ENCODE measurements at regions not wholly inside any gene's neighbourhood (a gene's known extent, or its start where the extent isn't known, plus 50 kb on each side); places are given as distances from the start of the nearest gene placed in this dataset.

GRCh38 chr13:58573743-58574142 lies 942.2 kb downstream of the PCDH17 start (continued):
- TF ChIP-seq SIN3A (IDR thresholded peaks at IDR 0.05; ENCODE audit: borderline replicate concordance, low read depth, low read length) (no peak), FOXJ3 (CRISPR knock-in tag; IDR thresholded peaks at IDR 0.05) (no peak), MEF2A (IDR thresholded peaks at IDR 0.05; ENCODE audit: borderline replicate concordance, low read depth) (no peak), ELF1 (IDR thresholded peaks at IDR 0.05) (no peak)

DNA sequence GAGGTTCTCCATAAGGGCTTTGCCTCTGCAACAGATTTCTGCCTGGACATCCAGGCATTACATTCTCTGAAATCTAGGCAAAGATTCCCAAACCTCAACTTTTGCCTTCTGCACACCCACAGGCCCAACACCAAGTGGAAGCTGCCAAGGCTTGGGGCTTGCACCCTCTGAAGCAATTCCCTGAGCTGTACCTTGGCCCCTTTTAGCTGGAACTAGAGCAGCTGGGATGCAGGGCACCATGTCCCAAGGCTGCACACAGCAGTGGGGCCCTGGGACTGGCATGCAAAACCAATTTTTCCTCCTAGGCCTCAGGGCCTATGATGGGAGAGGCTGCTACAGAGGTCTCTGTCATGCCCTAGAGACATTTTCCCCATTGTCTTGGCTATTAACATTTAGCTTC lies 943.2 kb downstream of the PCDH17 start:
- Histone ChIP-seq H3K9me2 (no peaks in the 10 kb centered on the region), H3K4me2 (no peak overlapping the region), H3K9me3 (no peaks in the 10 kb centered on the region), H3K36me3 (replicated peaks in 1 of 2; ENCODE audit: control insufficient read depth in 1 of 2, insufficient read depth in 2 of 2, low read length in 1 of 2) (no peaks in the 10 kb centered on the region), H3K27ac (ENCODE audit: low read depth in 2 of 2, low read length in 1 of 2) (no peak overlapping the region), H3K4me3 (ENCODE audit: low read depth in 2 of 2, low read length in 1 of 2) (no peak overlapping the region), H3K9ac (no peak overlapping the region), H3K27me3 (ENCODE audit: insufficient read depth) (no peaks in the 10 kb centered on the region), H4K20me1 (ENCODE audit: insufficient read depth) (no peaks in the 10 kb centered on the region), H2AFZ (ENCODE audit: low read depth) (no peak overlapping the region), H3K4me1 (ENCODE audit: control insufficient read depth in 1 of 2, insufficient read depth in 2 of 2, low read depth in 1 of 2, low read length in 1 of 2) (no peaks in the 10 kb centered on the region), H3K79me2 (ENCODE audit: insufficient read depth) (no peaks in the 10 kb centered on the region), H3F3A (replicated peaks; ENCODE audit: insufficient read depth) (no peaks in the 10 kb centered on the region)
- POLR2A ChIA-PET: no interaction called here
- CTCF ChIA-PET: no interaction called here
- TF ChIP-seq FOSL2 (IDR thresholded peaks at IDR 0.05; ENCODE audit: borderline replicate concordance, low read depth) (no peak), RCOR1 (IDR thresholded peaks at IDR 0.05; ENCODE audit: low read length) (no peak), NRF1 (IDR thresholded peaks at IDR 0.05; ENCODE audit: low read depth, low read length) (no peak), EP300 (IDR thresholded peaks at IDR 0.05; ENCODE audit: borderline replicate concordance in 1 of 2, low read depth in 1 of 2, low read length in 1 of 2) (no peak), NFIC (IDR thresholded peaks at IDR 0.05; ENCODE audit: borderline replicate concordance) (no peak), EZH2phosphoT487 (IDR thresholded peaks at IDR 0.05; ENCODE audit: borderline replicate concordance, low read depth) (no peak), GABPA (IDR thresholded peaks at IDR 0.05; ENCODE audit: low read depth) (no peak), TCF12 (IDR thresholded peaks at IDR 0.05) (no peak), IRF3 (IDR thresholded peaks at IDR 0.05; ENCODE audit: low read depth, low read length) (no peak), MEF2A (IDR thresholded peaks at IDR 0.05; ENCODE audit: borderline replicate concordance, low read depth) (no peak), CHD2 (IDR thresholded peaks at IDR 0.05; ENCODE audit: low read length, partially characterized antibody) (no peak), YY1 (IDR thresholded peaks at IDR 0.05; ENCODE audit: low read depth) (no peak), JUND (IDR thresholded peaks at IDR 0.05) (no peak), GATA2 (CRISPR knock-in tag; IDR thresholded peaks at IDR 0.05) (no peak), PBX3 (IDR thresholded peaks at IDR 0.05) (no peak)
- TF ChIP-seq, protein P1, sequence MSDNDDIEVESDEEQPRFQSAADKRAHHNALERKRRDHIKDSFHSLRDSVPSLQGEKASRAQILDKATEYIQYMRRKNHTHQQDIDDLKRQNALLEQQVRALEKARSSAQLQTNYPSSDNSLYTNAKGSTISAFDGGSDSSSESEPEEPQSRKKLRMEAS (IDR thresholded peaks at IDR 0.05; ENCODE audit: low read depth): no peak
- TF ChIP-seq, protein P2, sequence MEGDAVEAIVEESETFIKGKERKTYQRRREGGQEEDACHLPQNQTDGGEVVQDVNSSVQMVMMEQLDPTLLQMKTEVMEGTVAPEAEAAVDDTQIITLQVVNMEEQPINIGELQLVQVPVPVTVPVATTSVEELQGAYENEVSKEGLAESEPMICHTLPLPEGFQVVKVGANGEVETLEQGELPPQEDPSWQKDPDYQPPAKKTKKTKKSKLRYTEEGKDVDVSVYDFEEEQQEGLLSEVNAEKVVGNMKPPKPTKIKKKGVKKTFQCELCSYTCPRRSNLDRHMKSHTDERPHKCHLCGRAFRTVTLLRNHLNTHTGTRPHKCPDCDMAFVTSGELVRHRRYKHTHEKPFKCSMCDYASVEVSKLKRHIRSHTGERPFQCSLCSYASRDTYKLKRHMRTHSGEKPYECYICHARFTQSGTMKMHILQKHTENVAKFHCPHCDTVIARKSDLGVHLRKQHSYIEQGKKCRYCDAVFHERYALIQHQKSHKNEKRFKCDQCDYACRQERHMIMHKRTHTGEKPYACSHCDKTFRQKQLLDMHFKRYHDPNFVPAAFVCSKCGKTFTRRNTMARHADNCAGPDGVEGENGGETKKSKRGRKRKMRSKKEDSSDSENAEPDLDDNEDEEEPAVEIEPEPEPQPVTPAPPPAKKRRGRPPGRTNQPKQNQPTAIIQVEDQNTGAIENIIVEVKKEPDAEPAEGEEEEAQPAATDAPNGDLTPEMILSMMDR (IDR thresholded peaks at IDR 0.05): no peak
- TF ChIP-seq, protein P3, sequence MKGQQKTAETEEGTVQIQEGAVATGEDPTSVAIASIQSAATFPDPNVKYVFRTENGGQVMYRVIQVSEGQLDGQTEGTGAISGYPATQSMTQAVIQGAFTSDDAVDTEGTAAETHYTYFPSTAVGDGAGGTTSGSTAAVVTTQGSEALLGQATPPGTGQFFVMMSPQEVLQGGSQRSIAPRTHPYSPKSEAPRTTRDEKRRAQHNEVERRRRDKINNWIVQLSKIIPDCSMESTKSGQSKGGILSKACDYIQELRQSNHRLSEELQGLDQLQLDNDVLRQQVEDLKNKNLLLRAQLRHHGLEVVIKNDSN (IDR thresholded peaks at IDR 0.05; ENCODE audit: borderline replicate concordance, low read depth): no peak
- TF ChIP-seq, protein P4, sequence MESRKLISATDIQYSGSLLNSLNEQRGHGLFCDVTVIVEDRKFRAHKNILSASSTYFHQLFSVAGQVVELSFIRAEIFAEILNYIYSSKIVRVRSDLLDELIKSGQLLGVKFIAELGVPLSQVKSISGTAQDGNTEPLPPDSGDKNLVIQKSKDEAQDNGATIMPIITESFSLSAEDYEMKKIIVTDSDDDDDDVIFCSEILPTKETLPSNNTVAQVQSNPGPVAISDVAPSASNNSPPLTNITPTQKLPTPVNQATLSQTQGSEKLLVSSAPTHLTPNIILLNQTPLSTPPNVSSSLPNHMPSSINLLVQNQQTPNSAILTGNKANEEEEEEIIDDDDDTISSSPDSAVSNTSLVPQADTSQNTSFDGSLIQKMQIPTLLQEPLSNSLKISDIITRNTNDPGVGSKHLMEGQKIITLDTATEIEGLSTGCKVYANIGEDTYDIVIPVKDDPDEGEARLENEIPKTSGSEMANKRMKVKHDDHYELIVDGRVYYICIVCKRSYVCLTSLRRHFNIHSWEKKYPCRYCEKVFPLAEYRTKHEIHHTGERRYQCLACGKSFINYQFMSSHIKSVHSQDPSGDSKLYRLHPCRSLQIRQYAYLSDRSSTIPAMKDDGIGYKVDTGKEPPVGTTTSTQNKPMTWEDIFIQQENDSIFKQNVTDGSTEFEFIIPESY (IDR thresholded peaks at IDR 0.05; ENCODE audit: borderline replicate concordance, low read depth): no peak
- DNase-seq: no peak
